ENCODE measurements at regions not wholly inside any gene's neighbourhood (a gene's known extent, or its start where the extent isn't known, plus 50 kb on each side); places are given as distances from the start of the nearest gene placed in this dataset.

DNA sequence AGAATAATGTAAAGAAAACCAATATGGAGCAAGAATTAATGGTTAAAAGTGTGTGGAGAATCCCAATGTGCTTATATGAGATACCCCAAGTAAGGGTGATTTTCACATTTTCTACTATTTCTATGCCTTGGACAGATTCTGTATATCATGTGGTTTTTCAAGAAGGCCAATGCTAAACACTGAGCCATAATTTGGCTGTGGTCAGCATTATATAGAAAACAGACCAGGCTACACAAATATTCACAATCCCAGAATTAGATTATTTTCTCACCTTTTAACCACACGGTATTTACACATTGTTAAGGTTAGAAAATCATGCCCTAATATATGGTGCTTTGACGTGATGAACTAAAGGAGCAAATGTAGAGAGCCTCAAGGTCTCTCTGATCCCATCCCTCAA lies 277.4 kb upstream of the LRATD1 start:
- TF ChIP-seq GATA2 (IDR thresholded peaks at IDR 0.05; ENCODE audit: low read depth, low read length) (no peak), GATA3 (IDR thresholded peaks at IDR 0.05; ENCODE audit: low read depth, low read length) (no peak)

DNA sequence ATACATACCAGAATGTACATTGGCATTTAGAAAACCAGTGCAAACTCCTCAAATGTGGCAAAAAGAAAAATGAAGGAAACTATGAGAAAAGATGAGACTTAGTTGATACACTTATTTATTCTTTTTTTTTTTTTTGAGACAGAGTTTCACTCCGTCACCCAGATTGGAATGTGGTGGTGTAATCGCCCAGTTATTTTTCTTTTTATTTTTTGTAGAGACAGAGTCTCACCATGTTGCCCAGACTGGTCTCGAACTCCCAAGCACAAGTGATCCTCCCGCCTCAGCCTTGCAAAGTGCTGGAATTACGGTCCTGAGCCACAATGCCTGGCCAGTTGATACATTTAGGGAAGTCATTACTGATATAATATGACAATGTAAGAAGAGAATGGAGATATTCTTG lies 274.2 kb upstream of the LRATD1 start:
- TF ChIP-seq GATA2 (IDR thresholded peaks at IDR 0.05; ENCODE audit: low read depth, low read length) (no peak), GATA3 (IDR thresholded peaks at IDR 0.05; ENCODE audit: low read depth, low read length) (no peak)

DNA sequence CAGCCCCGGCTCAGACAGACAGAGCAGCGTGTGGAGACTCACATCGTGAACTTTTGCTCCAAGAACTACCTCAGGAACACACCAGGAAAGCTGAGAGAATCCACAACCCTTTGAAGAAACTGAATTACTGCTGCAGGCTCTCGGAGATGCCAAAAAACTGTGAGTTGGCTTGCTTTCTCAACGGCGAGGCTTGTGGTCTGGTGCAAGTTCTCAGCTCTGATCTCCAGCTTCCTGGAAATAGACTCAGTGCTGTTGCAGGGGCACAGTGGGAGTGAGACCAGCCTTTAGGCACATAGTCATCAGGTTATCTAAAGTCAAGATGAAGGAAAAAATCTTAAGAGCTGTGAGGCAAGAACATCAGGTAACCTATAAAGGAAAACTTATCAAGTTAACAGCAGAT lies 273.7 kb upstream of the LRATD1 start:
- no peak for TF ChIP-seq GATA2 (IDR thresholded peaks at IDR 0.05; ENCODE audit: low read depth, low read length)
- no peak for TF ChIP-seq GATA3 (IDR thresholded peaks at IDR 0.05; ENCODE audit: low read depth, low read length)

DNA sequence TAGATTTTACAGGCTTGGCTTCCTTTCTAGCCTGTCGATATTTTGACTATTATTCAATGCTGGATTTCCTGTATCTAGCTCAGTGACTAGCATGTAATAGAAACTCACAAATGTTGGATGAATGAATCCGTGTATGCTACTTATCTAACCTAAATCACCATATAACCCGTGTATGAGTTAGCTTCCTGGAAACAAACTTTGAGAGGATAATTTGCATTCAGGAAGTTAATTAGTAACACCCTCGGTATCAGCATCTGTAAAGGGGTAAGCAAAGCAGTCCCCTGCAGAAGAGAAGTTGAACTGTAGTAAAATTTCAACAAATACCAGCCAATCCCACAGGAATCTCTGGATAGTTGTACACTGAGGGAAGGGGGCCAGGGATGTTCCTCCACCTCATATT lies 269.4 kb upstream of the LRATD1 start:
- TF ChIP-seq GATA3 (IDR thresholded peaks at IDR 0.05; ENCODE audit: low read depth, low read length) (no peak), GATA2 (IDR thresholded peaks at IDR 0.05; ENCODE audit: low read depth, low read length) (no peak)

DNA sequence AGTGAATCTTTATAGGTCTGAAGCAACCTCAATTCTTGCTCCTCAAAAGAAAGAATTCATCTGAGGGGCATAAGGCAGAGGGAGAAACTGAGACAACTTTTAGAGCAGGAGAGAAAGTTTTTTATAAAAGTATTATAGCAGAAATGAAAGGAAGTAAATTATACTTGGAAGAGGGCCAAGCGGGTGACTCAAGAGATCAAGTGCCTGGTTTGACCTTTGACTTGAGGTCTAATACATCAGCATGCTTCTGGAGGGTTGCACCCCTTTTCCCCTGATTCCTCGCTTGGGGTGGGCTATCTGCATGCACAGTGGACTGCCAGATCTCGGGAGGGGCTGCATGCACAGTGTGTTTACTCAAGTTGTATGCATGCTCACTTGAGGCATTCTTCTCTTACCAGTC lies 268.5 kb upstream of the LRATD1 start:
- TF ChIP-seq GATA3 (IDR thresholded peaks at IDR 0.05; ENCODE audit: low read depth, low read length) (no peak), GATA2 (IDR thresholded peaks at IDR 0.05; ENCODE audit: low read depth, low read length) (no peak)

- no peak for TF ChIP-seq GATA2 (IDR thresholded peaks at IDR 0.05; ENCODE audit: low read depth, low read length)
- no peak for TF ChIP-seq GATA3 (IDR thresholded peaks at IDR 0.05; ENCODE audit: low read depth, low read length)
These were observed 268.0 kb upstream of the LRATD1 start for GRCh38 chr2:14364471-14364870.

DNA sequence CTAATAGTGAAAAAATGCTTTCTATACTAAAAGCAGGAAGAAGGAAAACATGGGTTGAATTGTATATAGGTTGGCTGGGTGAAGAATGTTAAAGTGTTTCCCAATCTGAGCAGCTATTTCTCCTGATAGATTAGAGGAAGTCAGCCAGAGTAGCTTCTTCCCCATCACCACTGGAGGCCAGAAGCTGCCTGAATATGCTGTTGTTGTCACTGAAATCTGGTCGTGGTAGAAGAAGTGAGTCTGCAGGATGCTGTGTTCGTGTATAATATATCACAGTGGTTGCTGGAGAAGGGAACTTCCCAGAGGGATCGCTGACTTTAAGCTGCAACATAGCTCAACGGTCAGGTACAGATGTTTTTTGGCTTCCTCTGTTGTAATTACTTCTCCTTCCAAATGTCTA lies 247.5 kb upstream of the LRATD1 start:
- no peak for TF ChIP-seq GATA3 (IDR thresholded peaks at IDR 0.05; ENCODE audit: low read depth, low read length)
- TF ChIP-seq GATA2 (IDR thresholded peaks at IDR 0.05; ENCODE audit: low read depth, low read length), result no peak

DNA sequence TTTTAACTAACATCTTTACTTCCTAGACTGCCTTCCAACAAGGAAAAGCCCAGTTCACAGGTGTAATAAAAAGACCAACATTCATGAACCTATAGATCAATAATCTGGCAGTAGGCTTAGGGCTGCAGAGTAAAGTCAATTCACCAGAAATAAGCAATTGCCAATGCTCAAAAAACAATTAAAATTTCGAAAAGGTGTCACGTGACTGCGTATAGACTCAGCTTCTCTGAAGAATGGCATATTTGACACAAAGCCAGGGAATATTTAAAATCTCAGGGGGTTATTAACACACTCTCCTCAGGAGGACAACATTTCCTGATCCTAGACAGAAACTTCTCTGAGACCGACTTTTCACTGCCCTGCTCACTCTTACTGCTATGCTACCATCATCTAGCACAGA lies 245.2 kb upstream of the LRATD1 start:
- TF ChIP-seq GATA2 (IDR thresholded peaks at IDR 0.05; ENCODE audit: low read depth, low read length) (no peak), GATA3 (IDR thresholded peaks at IDR 0.05; ENCODE audit: low read depth, low read length) (no peak)

DNA sequence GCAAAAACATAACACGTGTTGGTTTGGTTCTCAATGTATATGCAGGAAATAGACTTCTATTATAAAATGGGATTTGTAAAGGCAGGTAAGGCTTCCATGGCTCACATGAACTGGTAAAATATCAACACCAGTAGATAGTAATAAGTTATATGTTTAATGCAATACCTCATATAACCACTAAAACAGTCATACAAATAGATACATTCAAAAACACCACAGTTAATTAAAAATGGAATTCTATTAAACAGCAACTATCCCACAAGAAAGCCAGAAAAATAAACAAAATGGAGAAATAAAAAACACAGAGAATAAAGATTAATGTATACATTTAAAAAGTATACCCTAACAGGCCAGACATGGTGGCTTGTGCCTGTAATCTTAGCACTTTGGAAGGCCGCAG lies 243.8 kb upstream of the LRATD1 start:
- no peak for TF ChIP-seq GATA2 (IDR thresholded peaks at IDR 0.05; ENCODE audit: low read depth, low read length)
- TF ChIP-seq GATA3 (IDR thresholded peaks at IDR 0.05; ENCODE audit: low read depth, low read length), result no peak

- no peak for TF ChIP-seq GATA3 (IDR thresholded peaks at IDR 0.05; ENCODE audit: low read depth, low read length)
These were observed 235.9 kb upstream of the LRATD1 start for GRCh38 chr2:14396533-14397083.

DNA sequence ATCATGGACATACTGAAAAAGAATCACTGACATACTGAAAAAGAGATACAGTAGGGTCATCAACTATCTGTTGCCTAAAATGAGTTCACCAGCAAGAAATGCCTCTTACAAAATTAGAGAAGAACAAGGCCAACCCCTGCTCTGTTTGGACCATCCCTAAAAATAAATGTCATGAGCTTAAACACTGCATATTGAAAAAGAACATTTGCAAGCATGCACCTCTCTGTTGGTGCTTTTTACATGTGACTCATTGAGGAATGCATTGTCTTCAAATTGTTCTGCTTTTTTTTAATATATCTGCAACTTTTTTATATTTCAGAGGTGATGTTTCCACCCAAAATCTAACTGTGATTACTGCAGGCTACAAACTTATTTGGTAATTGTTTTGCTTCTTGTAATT lies 233.9 kb upstream of the LRATD1 start:
- TF ChIP-seq GATA3 (IDR thresholded peaks at IDR 0.05; ENCODE audit: low read depth, low read length), result no peak
- TF ChIP-seq GATA2 (IDR thresholded peaks at IDR 0.05; ENCODE audit: low read depth, low read length), result no peak

DNA sequence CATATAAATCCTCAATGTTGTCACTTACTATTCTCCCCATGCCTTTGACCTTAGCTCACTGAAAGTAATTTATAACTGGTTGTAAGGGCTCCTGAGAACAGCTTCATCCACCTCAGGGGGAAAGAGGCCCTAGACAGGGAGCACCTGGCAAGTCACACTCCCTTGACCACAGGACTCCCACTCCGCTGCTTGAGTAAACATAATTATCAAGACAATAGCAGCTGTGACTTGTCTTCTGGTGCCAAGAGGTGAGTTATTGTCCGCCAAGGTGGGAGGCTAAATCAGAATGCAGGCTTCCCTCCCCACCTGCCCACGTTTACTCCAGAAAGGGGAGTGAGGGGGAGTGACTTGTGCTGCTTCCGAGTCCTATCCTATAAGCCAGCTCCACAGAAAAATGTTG lies 230.6 kb upstream of the LRATD1 start:
- no peak for TF ChIP-seq GATA2 (IDR thresholded peaks at IDR 0.05; ENCODE audit: low read depth, low read length)
- TF ChIP-seq GATA3 (IDR thresholded peaks at IDR 0.05; ENCODE audit: low read depth, low read length), result no peak

- TF ChIP-seq GATA2 (IDR thresholded peaks at IDR 0.05; ENCODE audit: low read depth, low read length), result no peak
- no peak for TF ChIP-seq GATA3 (IDR thresholded peaks at IDR 0.05; ENCODE audit: low read depth, low read length)
These were observed 223.8 kb upstream of the LRATD1 start for GRCh38 chr2:14408695-14409094.

- TF ChIP-seq GATA3 (IDR thresholded peaks at IDR 0.05; ENCODE audit: low read depth, low read length) (no peak), GATA2 (IDR thresholded peaks at IDR 0.05; ENCODE audit: low read depth, low read length) (no peak)
These were observed 215.0 kb upstream of the LRATD1 start for GRCh38 chr2:14417551-14417950.

- TF ChIP-seq GATA2 (IDR thresholded peaks at IDR 0.05; ENCODE audit: low read depth, low read length), result no peak
- TF ChIP-seq GATA3 (IDR thresholded peaks at IDR 0.05; ENCODE audit: low read depth, low read length), result no peak
These were observed 214.4 kb upstream of the LRATD1 start for GRCh38 chr2:14418115-14418514.

DNA sequence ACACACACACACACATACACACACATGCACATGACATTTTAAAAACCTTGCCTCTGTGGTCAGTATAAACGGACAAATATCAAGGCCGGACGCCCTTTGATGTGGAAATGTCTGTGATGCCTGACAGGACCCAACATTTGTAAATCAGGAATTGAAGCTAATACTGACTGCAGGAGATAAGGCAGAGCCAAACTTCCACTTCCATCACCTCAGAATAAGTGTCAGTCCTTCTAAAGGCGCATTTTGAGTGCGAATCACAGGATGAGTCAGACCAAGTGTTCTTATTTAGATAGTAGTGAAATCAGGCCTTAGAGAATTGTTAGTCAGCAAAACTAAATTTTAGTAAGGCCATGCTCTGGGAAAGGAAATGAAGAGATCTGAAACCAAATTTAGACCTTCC lies 211.7 kb upstream of the LRATD1 start:
- TF ChIP-seq GATA3 (IDR thresholded peaks at IDR 0.05; ENCODE audit: low read depth, low read length) (no peak), GATA2 (IDR thresholded peaks at IDR 0.05; ENCODE audit: low read depth, low read length) (no peak)

Data from SH-SY5Y (cell line).